GM21825 (cell line): ENCODE measurements at regions not wholly inside any gene's neighbourhood (a gene's known extent, or its start where the extent isn't known, plus 50 kb on each side); places are given as distances from the start of the nearest gene placed in this dataset.

Experiments used
- ATAC-seq: cut with Tn5 transposase; IDR thresholded peaks from one replicate; pipeline ENCODE4 v1.9.1; 2021; ENCODE audit warnings: mild to moderate bottlenecking, moderate library complexity; ENCODE audit not compliant: unreplicated experiment

DNA sequence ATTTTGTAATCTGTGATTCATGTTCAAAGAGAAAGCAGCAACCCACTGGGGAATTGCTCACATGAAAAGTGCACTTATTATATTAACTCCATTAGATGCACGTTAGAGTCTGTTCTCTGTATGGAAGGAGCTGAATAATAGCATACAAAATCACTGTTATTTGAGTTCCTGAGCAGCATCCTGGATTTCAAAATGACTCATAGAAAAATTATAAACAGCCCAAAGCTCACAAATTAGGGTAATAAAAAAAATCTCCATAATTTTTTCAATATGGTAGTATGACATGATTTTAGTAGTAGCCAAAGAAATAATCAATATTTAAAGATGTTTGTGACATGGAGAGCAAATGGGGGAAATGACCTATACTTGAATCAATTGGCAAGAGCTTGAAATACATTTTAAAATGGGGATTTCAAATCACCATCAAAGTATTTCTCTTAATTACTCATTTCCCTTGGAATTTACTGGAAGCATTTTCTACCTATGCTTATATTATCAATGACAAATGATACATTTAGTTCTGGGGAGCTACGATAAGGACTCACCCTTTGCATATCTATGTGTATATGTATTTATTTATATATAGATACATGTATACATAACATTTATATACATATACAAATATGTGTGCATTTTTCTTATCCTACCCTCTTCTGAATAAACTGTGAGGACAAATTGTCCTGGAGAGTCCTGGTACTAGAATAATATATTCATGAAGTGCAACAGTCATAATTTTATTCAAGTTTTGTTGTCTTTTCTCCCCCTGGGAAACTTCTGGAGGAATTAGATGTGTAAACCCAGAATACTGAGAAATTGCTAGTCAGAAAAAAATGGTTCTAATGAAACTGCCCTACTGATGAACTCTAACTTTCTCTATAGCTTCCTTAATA is 116.3 kb downstream of the RPL22L1 start:
- no peak for ATAC-seq

DNA sequence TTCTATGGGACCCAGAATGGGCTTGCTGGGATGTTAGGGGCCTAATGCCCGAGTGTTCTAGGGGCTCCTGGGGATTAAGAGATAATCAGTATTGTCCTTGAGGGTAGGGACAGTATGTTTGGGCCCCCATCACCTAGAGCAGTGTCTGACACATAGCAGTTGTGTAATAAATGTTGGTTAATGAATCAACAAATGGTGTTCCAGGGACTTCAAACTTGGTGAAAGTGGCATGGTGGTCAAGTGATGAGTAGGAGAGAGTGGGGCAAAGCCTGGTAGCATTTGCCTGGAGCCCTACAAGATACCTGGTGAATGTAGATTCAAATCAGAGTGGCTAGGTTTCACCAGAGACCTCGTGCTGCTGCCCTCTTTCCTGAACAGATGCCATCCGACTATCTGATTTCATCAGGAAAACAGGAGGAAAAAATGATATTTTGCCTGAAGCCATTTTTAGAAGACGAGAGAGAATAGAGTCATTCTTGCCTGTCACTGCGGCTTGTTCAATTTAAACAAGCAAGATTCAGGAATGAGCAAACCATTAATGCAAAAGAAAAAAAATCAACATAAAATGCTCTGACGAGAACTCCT is 117.3 kb downstream of the RPL22L1 start:
- ATAC-seq: no peak

DNA sequence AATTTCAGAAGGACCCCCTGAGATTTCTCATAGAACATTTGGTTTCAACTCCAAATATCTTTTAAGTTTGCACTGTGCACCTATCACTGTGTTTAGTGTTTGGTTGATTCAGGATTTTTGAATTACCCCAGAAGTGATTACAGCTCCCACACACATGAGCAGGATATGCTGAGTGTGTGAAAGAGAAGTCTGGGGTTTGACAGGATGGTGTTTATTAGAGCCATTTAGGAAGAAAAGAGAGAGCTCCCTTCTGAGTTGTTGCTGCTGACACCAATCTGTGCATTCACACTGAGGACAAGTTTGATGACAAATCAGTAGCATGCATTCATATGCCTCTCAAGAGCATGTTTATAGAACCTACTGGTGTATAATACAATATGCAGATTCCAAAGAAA is 118.1 kb downstream of the RPL22L1 start:
- no peak for ATAC-seq

DNA sequence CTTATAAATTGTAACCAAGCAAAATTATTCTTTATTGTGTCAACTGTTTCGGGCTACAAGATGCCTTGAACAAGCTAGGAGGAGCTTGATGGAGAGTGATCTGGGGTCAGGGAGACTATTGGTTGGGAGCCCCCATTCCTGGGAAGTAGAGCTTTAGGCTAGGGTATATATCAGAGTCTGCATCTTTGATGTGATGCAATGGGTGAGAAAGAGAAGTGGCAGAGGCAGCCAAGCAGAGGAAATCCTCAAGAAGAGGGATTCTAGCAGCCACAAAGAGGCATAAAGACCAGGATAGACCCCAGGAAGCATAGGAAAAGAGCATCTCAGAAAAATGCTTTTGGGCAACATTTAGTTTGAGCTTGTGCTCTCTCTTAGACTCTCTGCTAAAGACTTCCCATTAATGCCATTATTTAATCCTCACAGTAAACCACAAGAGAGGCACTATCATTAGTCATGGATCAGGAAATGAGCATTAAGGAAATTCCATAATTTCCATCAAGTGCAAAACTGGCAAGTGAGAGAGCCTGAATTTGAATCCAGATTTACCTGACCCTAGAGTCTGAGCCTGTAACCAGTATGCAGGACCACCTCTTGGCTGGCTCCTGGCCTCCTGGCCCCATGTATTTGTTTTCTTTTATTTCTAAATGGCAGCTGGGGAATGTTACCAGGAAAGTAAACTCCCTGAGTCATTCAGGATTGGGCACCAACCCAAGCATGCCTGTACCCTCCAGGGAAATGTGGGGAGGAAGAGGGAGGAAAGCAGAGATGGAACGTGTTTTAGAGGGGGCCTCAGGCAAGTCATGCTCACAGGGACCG is 118.7 kb downstream of the RPL22L1 start:
- ATAC-seq: no peak

DNA sequence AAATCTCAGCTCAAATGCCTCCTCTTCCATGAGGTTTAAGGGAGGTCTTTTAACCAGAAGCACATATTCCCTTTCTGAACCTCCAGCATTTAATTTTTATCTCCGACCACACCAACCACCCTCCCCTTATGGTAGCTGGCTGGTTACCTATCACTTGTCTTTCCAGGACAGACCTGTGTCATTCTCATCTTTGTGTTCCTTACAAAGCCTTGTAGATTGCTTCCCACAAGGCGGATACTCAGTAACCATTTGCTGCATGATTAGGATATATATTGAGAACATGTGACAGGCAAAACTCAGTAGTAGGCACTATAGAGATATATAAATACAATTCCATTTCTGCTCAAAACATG is 119.5 kb downstream of the RPL22L1 start:
- ATAC-seq: no peak

DNA sequence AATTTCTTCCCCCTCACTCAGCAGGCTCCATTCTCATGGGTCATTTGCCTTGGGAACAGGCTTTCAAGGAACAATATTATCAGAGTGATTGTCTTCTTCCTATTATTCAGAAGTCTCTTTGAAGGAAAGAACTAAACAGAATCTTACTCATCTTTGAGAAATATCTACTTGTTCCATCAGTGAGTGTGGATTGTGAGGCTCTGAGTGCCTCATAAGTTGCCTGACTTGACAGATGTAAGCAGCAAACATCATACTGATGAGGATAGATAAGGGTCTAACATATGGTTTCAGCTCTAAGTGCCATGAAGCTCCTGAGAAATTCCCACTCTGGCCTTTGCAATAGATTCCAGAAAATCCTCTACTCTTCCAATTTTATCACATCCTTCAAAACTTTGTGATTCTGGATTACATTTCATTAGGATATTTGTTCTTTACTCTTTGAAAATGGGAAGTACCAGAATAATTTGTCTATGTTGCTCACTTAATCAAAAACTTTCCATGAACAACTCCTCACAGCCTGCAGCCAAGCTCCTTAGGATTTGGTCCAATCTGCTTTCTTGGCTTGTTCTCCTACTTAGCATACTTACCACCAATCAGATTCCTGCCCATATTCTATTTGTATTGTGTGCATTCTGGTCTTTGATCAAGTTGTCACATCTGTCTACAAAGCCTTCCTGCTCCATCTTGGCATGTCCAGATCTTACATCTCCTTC is 120.1 kb downstream of the RPL22L1 start:
- ATAC-seq: no peak

DNA sequence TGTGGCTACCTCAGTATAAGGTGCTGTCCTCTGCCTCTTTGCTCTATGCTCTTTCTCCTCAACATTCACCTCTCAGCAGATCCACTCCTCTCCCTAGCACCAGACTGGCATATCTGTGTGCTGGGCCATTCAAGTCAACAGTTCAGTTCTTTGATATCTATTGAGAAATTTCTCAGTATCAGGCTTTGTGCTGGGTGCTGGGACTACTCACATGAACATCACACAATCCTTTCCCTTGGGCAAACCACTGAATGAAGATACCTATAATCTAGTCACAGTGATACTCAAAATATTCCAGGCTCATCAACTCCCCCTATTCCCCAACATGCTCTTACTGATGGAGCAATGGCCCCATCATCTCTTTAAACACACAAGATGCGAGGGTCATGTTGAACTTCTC is 120.8 kb downstream of the RPL22L1 start:
- ATAC-seq: no peak

DNA sequence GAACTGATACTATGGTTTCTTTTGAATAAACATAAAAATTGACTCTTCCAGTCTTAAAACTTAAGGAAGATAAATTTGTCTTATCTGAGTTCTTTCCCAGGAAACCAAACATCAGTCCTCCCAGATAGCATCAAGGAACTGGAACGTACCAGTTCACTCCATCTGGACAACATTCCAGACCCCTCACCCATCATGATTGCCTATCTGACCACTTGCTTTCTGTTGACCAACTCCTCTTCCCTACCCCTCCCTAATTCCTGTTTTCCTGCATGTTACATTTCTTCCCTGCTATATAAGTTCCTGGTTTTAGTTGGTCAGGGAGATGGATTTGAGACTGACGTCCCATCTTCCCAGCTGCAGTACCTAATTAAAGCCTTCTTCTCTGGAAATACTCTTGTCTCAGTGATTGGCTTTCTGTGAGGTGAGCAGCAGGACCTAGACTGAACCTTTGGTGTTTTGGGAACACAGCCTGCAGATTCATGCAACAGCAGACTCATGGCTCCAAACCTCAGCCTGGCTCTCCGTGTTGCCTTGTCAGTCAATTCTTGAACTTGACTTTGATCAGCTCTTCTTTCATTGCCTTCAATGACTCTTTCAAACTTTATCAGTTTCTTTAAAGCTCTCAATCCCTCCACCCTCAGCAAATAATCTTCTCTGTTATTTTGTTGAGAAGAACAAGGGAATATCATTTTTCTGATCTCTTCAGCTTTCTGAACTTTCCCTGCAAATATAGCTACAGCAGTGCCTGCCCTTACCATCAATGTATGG is 123.6 kb downstream of the RPL22L1 start:
- ATAC-seq: no peak

DNA sequence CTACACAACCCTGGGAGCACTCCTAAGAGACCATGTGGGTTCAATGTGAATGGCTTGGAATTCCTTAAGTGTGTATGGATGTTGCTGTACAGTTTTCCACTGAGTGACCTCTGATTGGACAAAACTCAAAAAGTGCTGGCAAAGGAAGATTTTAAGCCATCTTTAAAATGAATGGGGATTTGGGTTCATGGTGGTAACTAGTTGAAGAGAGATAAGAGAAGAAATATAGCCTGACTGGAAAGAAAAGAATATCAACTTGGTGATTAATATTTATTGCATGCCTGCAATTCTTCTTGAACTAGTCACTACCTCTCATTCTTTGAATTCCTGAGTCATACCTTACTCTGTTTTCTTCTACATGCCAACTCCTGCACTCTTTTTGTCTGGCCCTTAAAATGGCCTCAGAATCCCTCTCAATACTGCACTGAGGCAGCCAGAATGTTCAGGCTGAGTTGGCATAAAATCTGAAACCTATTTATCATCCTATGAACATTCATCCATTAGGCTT is 124.7 kb downstream of the RPL22L1 start:
- ATAC-seq: no peak

DNA sequence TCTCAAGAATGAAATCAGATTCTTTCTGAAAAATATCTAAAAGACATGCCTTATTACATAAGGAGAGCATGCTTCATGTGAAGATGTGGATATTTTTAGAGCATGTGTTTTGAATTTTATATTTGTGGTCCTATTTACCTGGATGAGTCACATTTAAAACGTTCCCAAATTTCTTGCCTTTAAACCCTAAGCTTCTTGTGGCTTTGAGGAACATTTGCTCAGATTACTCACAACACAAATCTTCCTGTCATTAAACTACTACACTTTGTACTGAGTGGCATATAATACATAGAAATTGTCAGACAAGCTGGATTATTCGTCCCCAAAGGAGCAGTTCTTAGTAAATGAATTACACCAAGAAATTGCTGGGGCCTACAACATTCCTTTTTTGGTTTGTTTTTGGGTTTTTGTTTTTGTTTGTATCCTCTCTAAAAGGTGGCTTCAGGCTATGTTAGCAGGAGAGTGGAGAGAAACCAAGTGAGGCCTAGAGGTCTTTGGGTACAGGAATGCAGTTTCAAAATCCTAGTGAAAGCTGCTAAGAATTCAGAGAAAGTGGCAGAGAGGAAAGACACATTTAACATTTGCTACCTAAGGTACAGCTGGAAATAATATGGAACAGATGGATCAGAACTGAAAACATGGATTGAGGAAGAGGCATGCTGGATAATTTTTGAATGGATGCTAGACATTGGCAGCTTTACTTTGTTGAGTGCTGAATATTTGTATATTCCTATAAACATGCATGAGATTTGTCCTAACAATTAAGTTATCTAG is 128.1 kb downstream of the RPL22L1 start:
- ATAC-seq: no peak

DNA sequence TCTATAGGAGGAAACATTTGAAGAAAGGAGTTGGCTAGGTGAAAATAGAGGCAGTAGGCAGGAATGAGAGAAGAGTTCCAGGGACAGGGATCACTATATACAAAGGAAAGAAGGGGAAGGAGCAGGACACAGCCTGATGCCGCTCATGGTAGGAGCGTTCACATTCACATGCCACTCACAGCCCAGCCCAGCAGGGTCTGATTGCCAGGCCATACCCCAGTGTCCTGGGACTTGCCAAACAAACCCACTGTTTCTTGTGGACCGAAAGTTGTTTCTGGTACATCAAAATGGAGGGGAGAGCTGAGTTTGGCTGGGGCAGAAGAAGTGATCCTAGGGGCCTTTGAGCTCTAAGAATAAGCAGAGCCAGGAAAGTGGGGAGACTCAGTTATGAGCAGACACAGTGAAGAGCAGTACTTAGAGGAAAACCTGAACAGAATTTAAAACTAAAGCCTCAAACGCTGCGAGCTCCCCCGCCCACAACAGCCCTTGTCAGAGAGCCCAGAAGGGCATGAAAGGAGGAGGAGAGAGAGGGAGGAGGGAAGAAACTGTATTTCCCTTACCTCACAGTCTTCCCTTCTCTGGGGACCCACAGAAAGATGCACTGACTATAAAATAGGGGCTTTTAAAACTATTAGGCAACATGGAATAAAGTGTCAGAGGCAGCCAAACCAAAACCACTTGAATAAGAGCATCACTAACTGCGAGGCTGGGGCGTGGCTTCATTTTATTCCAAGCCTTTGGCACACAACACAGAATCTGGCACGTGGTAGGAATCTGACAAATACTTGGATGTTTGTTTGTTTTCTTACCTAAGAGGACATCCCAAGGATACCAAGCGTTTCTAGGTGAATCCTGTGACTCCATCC is 129.0 kb downstream of the RPL22L1 start:
- ATAC-seq: no peak

DNA sequence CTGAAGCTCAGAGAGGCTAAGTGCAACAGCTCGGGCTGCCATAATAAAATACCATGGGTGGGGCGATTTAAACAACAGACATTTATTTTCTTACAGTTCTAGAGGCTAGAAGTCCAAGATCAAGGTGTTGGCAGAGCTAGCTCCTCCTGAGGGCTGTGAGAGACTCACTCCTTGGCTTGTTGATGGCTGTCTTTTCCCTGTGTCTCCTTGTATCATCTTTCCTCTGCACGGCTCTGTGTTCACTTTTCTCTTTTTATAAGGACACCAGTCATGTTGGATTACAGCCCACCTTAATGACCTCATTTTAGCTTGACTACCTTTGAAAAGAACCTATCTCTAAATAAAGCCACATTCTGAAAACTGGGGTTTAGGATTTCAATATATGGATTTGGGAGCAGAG is 129.7 kb downstream of the RPL22L1 start:
- ATAC-seq: no peak

DNA sequence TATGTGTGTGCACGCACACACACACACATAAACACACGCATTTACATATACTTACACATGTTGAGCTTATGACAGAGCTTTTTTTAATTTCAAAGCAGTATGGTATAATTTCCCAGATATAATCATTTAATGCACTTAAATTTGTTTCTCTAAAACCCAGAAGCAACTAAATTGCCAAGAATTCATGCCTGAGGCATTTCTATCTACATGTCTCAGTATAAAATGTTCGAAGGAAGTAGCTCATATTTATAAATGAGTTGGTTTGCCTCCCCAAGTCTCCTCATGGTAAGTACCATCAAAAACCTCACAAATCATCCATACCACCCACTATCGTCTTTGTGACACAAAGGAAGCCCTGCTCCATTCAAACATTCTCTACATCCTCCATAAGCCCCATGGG is 130.6 kb downstream of the RPL22L1 start:
- no peak for ATAC-seq

DNA sequence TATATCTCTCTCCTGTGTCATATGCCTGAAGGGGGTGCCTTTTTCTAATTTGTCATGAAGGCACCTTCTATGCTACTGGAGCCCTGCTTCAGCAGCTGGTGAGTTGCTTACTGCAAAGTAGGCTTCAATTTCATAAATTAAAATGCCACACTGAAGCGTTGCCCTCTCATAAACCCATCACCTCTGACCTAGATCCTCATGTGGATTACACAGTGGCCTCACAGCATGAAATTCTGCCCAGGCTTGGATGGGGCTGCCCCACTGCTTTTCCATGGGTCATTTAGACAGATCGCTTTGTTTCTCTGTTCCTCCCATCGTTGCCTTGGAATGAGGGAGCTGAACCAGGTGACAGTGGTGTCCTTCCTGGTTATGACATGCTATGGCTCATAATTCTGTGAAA is 131.2 kb downstream of the RPL22L1 start:
- ATAC-seq: no peak

DNA sequence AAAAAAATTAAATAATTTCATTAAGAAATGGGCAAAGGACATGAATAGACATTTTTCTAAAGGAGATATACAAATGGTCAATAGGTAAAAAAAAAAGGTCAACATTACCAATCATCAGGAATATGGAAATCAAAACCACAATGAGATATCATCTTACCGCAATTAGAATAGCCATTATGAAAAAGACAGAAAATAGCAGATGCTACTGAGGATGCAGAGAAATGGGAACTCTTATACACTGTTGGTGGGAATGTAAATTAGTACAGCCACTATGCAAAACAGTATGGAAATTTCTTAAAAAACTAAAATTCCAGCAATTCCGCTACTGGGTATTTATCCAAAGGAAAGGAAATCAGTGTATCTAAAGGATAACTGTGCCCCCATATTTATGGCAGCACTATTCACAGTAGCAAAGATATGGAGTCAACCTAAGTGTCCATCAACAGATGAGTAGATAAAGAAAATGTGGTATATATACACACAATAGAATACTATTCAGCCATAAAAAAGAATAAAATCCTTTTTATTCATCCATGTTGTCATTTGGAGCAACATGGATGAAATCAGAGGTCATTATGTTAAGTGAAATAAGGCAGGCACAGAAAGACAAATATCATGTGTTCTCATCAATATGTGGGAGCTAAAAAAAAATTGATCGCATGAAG is 132.4 kb downstream of the RPL22L1 start:
- ATAC-seq: no peak

DNA sequence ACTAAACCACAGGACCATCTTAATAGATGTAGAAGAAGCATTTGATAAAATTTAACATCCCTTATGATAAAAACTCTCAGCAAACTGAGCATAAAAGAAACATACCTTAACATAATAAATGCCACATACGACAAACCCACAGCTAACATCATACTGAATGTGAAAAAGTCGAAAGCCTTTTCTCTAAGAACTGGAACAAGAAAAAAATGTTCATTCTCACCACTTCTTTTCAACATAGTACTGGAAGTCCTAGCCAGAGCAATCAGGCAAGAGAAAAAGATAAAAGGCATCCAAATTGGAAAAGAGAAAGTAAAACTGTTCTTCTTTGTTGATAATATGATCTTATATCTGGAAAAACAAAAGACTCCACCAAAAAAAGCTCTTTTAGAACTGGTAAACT is 134.2 kb downstream of the RPL22L1 start:
- no peak for ATAC-seq

DNA sequence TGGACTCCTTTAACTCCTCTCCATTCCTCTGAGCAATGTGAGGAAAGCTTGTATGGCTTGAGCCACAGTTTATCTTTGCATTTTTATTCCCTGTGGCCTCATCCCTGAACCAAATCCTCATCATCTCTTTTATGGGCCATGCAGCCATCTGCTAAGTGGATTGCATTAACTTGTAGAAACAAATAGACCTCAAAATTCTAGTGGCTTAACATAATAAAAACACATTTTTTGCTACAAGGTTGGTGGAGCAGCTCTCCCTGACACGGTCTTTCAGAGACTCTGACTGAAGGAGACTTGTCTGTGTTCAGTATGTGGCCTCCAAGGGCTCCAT is 135.3 kb downstream of the RPL22L1 start:
- no peak for ATAC-seq

DNA sequence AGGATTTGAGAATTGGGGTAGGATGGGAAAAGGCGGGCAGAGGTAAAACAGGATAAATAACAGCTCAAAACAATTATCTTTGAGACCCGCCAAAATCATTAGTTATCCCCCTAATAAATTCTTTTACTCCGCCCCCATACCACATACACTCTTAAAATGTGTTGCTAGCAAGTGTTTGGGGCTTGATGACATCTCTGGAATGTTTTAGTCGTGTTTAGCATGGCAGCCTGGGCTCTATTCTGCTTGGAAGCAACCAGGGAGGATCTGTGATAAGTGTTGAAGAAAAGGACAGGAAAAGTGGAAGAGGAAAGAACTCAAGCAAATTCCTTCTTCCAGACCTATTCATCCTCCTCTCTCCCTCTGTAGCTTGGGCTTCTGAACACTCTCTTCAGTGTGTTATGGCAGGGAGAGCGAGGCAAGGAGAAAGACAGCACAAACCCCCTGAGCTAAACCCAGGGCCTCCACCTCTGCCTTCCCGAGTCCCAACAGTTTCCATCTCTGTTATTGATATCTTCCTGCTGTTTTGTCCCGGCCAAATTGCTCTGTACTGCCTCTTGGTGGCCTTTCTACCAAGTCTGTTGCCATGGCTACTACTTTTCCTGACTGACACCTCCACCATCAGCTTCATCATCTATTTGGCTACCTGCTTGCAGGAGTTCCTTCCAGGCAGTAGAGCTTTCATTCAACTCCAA is 135.8 kb downstream of the RPL22L1 start:
- ATAC-seq: no peak
